Loucy (cell line): ENCODE measurements at regions not wholly inside any gene's neighbourhood (a gene's known extent, or its start where the extent isn't known, plus 50 kb on each side); places are given as distances from the start of the nearest gene placed in this dataset.

Experiments used
- H2AFZ ChIP-seq: fragments of 200-600 bp; sonication (generic); 2 replicates; pipeline ENCODE4 v1.6.0; 2016; ENCODE audit warnings: antibody characterized with exemption, mild to moderate bottlenecking, low read length, moderate library complexity
- H3F3A ChIP-seq: fragments of 200-600 bp; 2 replicates; pipeline ENCODE4 v1.6.0; 2016; ENCODE audit warnings: antibody characterized with exemption, low read depth, mild to moderate bottlenecking
- H3K27me3 ChIP-seq: fragments of 200-600 bp; sonication (generic); 2 replicates; pipeline ENCODE4 v1.6.1; 2014; ENCODE audit warnings: low read length, mild to moderate bottlenecking; ENCODE audit not compliant: insufficient read depth, poor library complexity, severe bottlenecking
- H3K36me3 ChIP-seq: fragments of 200-600 bp; sonication (generic); 2 replicates; pipeline ENCODE4 v1.6.1; 2016; ENCODE audit warnings: low read length; ENCODE audit not compliant: insufficient read depth
- H3K4me1 ChIP-seq: fragments of 200-600 bp; sonication (generic); 2 replicates; pipeline ENCODE4 v1.5.1; 2014; ENCODE audit warnings: low read length, mild to moderate bottlenecking; ENCODE audit not compliant: insufficient read depth, poor library complexity, severe bottlenecking
- H3K4me2 ChIP-seq: fragments of 200-600 bp; sonication (generic); 2 replicates; pipeline ENCODE4 v1.6.0; 2014; ENCODE audit warnings: antibody characterized with exemption, low read length, low read depth, mild to moderate bottlenecking; ENCODE audit not compliant: poor library complexity, severe bottlenecking
- H3K4me3 ChIP-seq: fragments of 200-600 bp; sonication (generic); 2 replicates; pipeline ENCODE4 v1.5.1; 2014; ENCODE audit warnings: low read length, mild to moderate bottlenecking, mixed read lengths; ENCODE audit not compliant: poor library complexity, severe bottlenecking
- H3K79me2 ChIP-seq: fragments of 200-600 bp; sonication (generic); 2 replicates; pipeline ENCODE4 v1.6.1; 2014; ENCODE audit warnings: low read length; ENCODE audit not compliant: insufficient read depth
- H3K9ac ChIP-seq: fragments of 200-600 bp; sonication (generic); 2 replicates; pipeline ENCODE4 v1.6.0; 2014; ENCODE audit warnings: mild to moderate bottlenecking, low read depth, low read length, moderate library complexity; ENCODE audit not compliant: poor library complexity, severe bottlenecking
- H3K9me2 ChIP-seq: fragments of 200-600 bp; sonication (generic); replicated peaks from 2 replicates; pipeline ENCODE4 v1.6.1; 2016; ENCODE audit warnings: low read depth, low read length, mixed read lengths
- H3K9me3 ChIP-seq: fragments of 200-600 bp; sonication (generic); 2 replicates; pipeline ENCODE4 v1.6.1; 2014; ENCODE audit warnings: mild to moderate bottlenecking, antibody characterized with exemption, low read length, low read depth; ENCODE audit not compliant: insufficient read depth
- H4K20me1 ChIP-seq: fragments of 200-600 bp; sonication (generic); 2 replicates; pipeline ENCODE4 v1.6.0; 2014; ENCODE audit warnings: antibody characterized with exemption, low read length, mild to moderate bottlenecking; ENCODE audit not compliant: insufficient read depth, poor library complexity, severe bottlenecking
- EZH2phosphoT487 ChIP-seq: fragments of 200-600 bp; IDR thresholded peaks from 2 replicates; pipeline ENCODE4 v1.6.1; 2018; ENCODE audit warnings: antibody characterized with exemption, mild to moderate bottlenecking, moderate library complexity, borderline replicate concordance
- TF ChIP-seq, protein P1 (sequence below): fragments of 200-600 bp; sonication (generic); conservative IDR thresholded peaks from 2 replicates; pipeline ENCODE4 v1.5.1; 2014; ENCODE audit warnings: mild to moderate bottlenecking, antibody characterized with exemption, low read length

GRCh38 chr4:129335276-129335675 is 239.3 kb downstream of the C4orf33 start:
- Histone ChIP-seq H3K4me3 (no peak overlapping the region), H3F3A (no peaks in the 10 kb centered on the region), H3K9me3 (no peaks in the 10 kb centered on the region), H3K79me2 (no peaks in the 10 kb centered on the region), H3K36me3 (no peaks in the 10 kb centered on the region), H4K20me1 (no peaks in the 10 kb centered on the region), H3K4me1 (no peaks in the 10 kb centered on the region), H3K9me2 (no peaks in the 10 kb centered on the region), H3K9ac (no peak overlapping the region), H3K4me2 (no peak overlapping the region), H3K27me3 (no peaks in the 10 kb centered on the region), H2AFZ (no peak overlapping the region)
- TF ChIP-seq EZH2phosphoT487, result no peak
- TF ChIP-seq, protein P1, sequence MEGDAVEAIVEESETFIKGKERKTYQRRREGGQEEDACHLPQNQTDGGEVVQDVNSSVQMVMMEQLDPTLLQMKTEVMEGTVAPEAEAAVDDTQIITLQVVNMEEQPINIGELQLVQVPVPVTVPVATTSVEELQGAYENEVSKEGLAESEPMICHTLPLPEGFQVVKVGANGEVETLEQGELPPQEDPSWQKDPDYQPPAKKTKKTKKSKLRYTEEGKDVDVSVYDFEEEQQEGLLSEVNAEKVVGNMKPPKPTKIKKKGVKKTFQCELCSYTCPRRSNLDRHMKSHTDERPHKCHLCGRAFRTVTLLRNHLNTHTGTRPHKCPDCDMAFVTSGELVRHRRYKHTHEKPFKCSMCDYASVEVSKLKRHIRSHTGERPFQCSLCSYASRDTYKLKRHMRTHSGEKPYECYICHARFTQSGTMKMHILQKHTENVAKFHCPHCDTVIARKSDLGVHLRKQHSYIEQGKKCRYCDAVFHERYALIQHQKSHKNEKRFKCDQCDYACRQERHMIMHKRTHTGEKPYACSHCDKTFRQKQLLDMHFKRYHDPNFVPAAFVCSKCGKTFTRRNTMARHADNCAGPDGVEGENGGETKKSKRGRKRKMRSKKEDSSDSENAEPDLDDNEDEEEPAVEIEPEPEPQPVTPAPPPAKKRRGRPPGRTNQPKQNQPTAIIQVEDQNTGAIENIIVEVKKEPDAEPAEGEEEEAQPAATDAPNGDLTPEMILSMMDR, result no peak

DNA sequence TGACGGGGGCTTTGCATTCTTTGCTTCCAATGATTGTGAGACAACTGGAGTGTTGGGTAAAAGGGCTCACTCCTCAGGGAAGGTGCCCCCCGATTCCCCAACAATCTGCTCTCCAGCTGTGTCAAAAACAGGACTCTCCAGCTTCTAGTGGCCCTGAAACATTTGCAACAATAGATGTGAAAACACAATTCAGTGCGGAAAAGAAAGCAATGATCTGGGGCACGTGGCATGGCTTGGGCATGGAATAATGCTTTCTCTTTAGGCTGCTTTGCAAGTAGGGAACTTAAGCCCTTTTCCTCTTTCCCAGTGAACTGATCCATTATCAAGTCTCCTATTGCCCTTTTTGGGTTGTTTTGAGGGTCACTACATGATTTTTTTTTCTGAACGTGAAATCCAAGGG is 239.9 kb downstream of the C4orf33 start:
- no peaks in the 10 kb centered on the region for H3F3A ChIP-seq
- H3K36me3 ChIP-seq, result no peaks in the 10 kb centered on the region
- H3K27me3 ChIP-seq, result no peaks in the 10 kb centered on the region
- H3K9me3 ChIP-seq, result no peaks in the 10 kb centered on the region
- no peak overlapping the region for H3K9ac ChIP-seq
- H3K79me2 ChIP-seq, result no peaks in the 10 kb centered on the region
- no peak overlapping the region for H2AFZ ChIP-seq
- H4K20me1 ChIP-seq, result no peaks in the 10 kb centered on the region
- no peak overlapping the region for H3K4me2 ChIP-seq
- H3K4me1 ChIP-seq, result no peaks in the 10 kb centered on the region
- H3K9me2 ChIP-seq, result no peaks in the 10 kb centered on the region
- no peak overlapping the region for H3K4me3 ChIP-seq
- TF ChIP-seq EZH2phosphoT487, result no peak
- TF ChIP-seq, protein P1, result no peak

GRCh38 chr4:129336457-129337227 is 240.7 kb downstream of the C4orf33 start:
- no peaks in the 10 kb centered on the region for H3K9me2 ChIP-seq
- H3K27me3 ChIP-seq, result no peaks in the 10 kb centered on the region
- H4K20me1 ChIP-seq, result no peaks in the 10 kb centered on the region
- no peaks in the 10 kb centered on the region for H3F3A ChIP-seq
- H3K9me3 ChIP-seq, result no peaks in the 10 kb centered on the region
- H3K4me2 ChIP-seq, result no peak overlapping the region
- no peak overlapping the region for H3K4me3 ChIP-seq
- no peaks in the 10 kb centered on the region for H3K36me3 ChIP-seq
- TF ChIP-seq EZH2phosphoT487, result no peak
- TF ChIP-seq, protein P1, result no peak
- H3K4me1 ChIP-seq, result no peaks in the 10 kb centered on the region
- H3K79me2 ChIP-seq, result no peaks in the 10 kb centered on the region
- no peak overlapping the region for H3K9ac ChIP-seq
- no peak overlapping the region for H2AFZ ChIP-seq
